ENCODE measurements at regions not wholly inside any gene's neighbourhood (a gene's known extent, or its start where the extent isn't known, plus 50 kb on each side); places are given as distances from the start of the nearest gene placed in this dataset.

DNA sequence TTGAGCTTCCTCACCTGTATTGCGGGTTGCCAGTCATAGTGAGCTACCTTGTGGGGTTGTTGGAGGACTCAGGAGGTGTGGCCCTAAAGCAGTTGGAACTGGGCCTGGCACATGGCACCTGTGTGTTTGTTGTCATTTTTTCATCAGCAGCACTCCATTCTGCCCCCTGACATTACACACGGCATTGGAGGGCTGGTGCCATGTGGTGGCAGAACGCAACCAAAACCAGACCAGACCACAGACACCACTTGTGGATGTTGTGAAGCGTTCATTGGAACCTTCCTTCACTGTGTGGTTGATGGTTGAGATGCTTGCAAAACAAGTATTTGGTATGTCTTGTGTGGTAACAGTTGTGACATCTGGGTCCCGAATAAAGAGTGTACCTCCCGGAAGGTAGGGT lies 113.2 kb upstream of the ERCC6L2 start:
- no peak for DNase-seq (ENCODE audit: extremely low read depth, low read depth)

DNA sequence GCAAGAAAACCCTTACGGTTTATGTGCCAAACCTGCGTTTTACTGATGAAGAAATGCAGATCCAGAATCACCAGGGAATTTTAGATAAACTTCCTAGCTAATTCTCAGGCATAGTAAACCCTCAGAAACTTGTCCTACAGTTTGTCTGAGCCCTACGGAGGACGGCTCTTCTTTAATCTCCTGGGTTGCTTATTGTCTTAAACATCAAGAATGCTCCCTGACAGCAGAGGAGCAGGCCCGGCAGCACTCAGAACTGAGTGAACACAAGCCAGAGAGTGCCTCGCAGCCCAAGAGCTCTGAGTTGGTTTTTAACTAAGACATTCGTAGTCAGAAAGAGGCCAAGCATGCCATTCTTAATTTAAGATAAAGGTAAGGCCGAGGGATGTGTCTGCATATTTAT lies 114.7 kb upstream of the ERCC6L2 start:
- no peak for DNase-seq (ENCODE audit: extremely low read depth, low read depth)

DNA sequence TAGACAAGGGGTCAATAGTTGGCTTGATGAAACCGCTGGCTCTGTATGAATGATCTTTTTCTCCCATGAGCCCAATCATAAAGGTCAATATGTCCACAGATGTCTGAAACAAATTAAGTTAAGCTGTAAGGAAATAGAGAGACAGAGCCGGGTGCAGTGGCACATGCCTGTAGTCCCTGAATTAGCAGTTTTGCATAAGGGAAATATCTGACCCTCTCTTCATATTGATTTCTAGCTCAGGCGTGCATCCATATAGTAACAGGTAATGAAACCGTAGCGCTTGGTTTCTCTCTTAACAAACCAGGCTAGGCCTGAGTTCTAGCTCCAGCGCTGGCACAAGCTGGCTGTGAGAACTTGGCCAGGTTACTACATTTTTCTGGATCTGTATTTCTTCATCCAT lies 118.1 kb upstream of the ERCC6L2 start:
- DNase-seq (ENCODE audit: extremely low read depth, low read depth), result no peak

DNA sequence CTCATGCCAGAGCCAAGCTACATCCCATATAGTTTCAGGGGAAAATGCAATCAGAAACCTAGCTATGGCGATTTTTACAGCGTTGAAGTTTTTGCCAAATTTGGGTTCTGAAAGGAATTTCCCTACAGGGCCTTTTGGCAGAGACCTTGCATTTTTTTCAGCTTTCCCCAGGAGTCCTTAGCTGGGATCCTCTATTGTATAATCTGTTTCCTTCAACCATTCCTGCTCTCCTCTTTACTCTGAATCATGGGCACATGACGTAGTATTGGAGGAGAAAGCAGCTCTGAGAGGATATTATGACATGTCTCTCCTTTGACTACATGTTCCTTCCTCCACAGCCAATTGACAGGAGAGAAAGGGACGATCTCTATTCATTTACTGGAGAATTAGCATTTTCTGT lies 118.5 kb upstream of the ERCC6L2 start:
- no peak for DNase-seq (ENCODE audit: extremely low read depth, low read depth)

DNA sequence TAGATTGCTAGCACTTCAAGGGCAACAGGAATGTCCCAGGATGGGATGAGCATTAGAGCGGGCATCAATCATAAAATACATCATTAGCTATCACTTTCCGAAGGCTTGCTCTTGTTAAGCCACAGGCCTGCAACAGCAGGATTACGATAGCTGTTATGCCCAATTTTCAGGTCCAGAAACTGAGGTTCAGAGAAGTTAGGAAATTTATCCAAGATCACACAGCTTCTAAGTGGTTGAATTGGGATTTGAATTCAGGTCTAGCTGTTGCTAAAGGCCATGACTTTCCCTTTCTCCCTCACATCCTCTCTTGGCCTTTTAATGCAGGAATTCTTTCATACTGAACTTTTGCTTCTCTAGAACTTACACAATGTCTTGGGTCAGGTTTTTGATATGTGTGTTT lies 119.4 kb upstream of the ERCC6L2 start:
- DNase-seq (ENCODE audit: extremely low read depth, low read depth), result no peak

DNA sequence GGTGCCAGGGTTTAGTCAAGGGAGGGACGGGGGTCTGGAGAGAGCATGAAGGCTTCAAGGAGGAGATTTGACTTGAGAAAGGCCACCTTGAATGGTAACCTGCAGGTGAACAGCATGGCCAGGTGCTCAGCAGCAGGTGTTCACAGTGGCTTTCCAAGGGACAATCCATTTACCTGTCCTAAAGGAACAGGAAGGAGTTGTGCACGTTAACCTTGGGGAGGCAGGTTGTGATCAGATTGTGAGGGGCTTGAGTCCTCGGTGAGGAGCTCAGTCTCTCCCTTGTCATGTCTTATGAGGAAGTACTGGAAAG lies 120.1 kb upstream of the ERCC6L2 start:
- no peak for DNase-seq (ENCODE audit: extremely low read depth, low read depth)

DNA sequence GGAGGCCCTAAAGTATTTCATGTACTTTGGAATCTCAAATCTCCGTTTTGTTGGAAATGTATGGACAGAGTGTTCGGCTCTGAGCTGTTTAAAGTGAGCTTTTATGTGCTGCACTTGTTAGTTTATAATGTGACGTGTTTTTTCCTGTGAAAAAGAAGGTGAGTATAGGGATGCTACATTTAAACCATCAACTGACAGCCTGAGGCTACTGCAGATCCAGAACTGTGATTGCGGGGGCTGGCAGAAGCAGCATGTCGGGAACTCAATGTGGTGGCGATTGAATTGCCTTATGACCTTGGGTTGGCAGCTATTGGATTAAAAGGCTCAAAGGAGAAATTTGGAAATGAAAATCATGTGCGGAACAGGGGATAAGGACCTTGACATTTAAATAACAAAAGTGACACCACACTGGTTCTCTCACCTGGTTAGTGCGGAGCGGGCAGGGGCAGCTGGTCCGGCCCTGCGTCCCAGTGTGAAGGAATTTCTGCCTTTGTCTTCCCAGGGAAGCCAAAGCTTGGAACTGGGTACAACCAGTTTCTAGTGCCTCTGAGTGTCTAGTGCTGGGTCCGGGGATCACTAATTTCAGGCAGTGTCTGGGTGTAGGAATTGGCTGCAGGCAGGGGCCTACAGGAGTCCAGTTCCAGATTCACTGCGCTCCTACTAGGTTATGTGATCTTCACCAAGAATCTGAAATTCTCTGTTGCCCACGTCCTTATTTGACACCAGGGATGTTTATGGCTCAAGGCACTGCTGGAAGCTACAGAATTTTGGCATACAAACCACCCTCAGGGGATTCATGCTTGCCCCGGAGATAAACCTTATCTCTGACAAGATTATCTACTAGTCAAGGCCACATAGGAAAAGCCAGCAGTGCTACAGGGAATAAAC lies 120.7 kb upstream of the ERCC6L2 start:
- no peak for DNase-seq (ENCODE audit: extremely low read depth, low read depth)

DNA sequence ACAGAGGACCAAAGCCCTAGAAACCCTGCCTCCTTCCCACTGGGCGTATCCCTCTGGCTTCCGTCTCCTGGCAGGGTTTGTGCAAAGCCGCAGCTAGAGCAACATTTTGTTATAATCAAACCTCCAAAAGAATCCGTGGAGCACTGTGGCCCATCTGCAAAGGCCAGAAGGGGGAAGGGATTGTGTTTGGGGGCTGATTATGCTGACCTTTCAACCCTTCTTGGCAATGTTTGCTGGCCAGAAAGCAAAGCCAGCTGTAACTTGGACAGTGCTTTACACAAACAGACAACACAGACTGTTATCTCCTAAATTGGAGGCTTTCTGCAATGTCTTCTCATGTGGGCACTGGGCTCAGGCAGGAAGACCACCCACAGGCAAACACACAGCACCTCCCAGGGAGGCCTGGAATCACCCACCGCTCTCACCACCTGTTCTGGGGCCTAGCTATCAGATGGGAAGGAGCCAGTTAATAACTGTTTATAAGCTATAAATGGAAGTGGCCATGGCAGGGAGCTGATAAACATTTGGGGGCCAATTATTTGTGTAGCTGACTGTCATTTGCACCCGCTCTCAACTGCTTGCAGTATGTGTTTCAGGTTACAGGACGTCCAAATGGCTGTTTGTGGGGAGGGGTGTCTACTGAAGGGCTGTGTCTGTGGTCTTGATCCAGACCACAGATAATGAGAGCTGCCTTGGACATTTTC lies 121.6 kb upstream of the ERCC6L2 start:
- no peak for DNase-seq (ENCODE audit: extremely low read depth, low read depth)

DNA sequence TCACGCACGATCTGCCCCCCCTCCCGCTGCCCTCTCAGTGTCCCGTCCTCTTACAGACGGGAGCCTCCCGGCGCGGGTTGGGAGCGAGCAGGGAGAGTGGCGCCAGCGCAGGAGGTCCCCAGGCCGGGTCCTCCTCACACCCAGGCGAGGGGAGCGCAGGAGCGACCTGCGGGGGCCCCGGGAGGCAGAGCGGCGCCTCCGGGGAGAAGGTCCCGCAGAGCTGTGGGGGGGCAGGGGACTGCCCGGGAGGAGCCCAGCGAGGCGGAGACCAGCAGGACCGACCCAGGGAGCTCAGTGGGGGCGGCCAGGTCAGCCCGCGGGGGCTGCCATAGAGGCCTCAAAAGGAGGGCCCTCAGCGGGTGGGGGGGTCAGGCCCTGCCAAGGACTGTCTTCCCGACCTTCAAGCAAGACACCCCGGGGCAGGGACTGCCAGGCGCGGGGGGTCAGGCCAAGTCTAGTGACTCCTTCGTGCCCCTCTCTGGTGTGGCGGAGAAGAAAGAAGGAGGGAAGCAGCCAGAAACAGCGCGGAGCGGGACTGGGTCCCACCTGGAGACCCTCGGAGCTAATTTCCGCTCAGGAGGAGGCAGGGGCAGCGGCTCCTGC lies 123.3 kb upstream of the ERCC6L2 start:
- DNase-seq (ENCODE audit: extremely low read depth, low read depth), result no peak

DNA sequence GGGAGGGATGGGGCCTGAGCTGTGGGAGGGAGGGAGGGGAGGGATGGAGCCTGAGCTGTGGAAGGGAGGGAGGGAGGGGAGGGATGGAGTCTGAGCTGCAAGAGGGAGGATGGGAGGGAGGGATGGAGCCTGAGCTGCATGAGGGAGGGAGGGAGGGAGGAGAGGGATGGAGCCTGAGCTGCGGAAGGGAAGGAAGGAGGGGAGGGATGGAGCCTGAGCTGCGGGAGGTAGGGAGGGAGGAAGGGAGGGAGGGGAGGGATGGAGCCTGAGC lies 124.0 kb upstream of the ERCC6L2 start:
- no peak for DNase-seq (ENCODE audit: extremely low read depth, low read depth)

DNA sequence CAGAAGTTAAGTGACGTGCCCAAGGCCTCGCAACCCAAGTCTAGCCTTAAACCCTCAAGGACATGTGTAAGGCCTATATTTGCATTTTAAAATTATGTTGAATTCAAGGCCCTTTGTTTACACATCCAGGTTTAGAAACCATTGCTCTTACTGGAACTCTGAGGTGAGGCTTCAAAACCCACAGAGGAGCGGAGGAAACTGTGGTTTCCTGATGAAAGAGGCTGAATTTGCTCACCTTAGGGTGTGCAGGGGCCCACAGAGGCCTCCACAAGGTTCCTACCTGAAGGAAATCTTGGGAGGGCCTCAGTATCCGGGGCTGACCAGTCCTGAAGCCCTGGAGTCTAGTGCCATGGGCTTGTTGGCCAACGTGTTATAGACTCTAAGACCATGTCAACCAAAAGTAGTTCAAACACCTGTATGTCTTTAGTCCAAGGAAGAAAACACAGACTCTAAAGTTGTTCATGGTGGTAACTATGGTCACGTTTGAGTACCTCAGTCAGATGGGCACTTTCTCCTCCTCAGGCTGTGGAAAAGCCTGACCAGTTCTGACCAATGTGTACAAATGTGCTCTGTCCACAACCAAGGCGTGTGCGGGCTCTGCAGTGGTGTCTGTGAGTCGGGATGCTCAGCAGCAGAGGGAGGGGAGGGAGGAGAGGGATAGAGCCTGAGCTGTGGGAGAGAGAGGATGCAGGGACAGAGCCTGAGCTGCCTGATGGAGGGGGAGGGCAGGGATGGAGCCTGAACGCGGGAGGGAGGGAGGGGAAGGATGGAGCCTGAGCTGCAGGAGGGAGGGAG lies 124.6 kb upstream of the ERCC6L2 start:
- DNase-seq (ENCODE audit: extremely low read depth, low read depth), result no peak

DNA sequence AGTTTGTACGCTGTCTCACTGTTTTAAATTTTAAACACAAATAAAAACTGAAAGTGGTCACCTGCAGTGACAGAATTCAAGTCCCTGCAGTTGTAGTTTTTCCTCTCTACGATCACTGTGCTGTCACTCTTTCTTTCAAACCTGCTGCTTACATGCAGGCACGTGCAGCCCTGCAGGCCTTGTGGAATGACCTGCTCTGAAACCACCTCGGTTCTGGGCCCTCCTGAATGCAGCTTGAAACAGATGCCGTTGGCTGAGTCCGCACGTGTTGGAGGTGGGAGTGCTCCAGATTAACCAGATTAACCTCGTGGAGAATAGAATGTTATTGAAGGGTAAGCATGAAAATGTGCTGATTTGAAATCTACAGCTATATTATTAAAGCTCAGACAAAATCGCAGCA lies 126.0 kb upstream of the ERCC6L2 start:
- no peak for DNase-seq (ENCODE audit: extremely low read depth, low read depth)

DNA sequence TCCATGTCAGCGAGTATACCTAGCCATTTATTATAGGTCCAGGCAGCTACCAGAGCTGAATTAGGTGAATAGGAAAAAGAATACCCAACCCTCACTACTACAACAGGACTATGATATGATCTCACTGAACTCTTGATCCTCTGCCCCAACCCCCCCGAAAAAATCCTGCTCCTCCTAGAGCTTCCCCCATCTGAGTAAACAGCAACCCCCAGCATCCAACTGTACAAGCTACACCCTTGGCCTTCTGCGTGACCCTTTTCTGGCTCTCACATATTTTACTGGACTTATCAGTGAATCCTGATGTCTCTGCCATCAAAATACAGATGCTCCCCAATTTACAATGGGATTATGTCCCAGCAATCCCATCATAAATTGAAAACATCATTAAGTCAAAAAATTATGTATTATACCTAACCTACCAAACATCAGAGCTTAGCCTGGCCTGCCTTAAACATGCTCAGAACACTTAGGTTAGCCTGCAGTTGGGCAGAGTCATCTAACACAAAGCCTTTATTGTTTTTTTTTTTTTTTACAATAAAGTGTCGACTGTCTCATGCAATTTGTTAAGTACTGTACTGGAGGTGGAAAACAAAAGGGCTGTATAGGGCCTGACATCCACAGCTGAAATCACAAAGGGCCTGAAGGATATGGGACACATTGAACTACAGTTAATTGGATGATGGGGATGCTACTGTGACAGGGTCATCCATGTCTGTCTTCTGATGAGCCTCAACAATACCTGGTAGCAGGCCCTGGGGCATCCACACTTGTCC lies 128.9 kb upstream of the ERCC6L2 start:
- DNase-seq (ENCODE audit: extremely low read depth, low read depth), result no peak

DNA sequence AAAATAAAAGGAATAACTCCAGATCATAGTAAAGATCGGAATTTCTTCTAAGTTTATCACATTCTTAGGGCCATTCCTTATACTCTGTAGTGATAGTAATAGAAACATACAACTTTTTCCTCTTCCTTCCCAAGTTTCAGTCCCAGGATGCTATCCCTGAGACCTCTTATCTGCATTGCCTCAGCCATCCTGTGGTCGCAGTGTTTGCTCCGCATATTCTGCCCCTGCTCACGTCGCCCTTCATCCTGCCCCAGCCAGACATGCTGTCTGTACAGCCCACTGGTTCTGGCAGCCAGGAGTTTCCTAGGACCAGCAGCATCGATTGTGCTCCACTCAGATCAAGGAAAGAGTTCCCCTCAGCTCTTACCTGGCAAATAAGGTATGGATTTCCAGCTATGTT lies 132.7 kb upstream of the ERCC6L2 start:
- no peak for DNase-seq (ENCODE audit: extremely low read depth, low read depth)

DNA sequence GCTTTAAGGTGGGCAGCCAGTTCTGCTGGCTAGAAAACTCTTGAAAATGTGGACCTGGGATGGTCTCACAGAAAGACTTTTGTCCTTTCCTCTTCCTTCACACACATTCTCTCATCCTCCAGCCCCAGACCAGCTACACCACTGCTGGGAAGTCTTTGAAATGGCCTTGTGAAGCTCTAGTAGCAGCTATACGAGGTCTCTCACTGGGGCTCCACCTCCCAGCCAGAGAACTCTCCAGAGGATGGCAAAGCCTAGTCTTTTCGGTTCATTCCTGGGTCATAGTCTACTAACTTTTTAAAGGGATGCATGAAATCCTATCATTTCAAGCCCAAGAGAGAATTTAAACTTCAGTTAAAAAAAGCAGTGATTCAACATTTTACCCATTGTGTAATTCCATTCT lies 133.9 kb upstream of the ERCC6L2 start:
- DNase-seq (ENCODE audit: extremely low read depth, low read depth), result no peak

DNA sequence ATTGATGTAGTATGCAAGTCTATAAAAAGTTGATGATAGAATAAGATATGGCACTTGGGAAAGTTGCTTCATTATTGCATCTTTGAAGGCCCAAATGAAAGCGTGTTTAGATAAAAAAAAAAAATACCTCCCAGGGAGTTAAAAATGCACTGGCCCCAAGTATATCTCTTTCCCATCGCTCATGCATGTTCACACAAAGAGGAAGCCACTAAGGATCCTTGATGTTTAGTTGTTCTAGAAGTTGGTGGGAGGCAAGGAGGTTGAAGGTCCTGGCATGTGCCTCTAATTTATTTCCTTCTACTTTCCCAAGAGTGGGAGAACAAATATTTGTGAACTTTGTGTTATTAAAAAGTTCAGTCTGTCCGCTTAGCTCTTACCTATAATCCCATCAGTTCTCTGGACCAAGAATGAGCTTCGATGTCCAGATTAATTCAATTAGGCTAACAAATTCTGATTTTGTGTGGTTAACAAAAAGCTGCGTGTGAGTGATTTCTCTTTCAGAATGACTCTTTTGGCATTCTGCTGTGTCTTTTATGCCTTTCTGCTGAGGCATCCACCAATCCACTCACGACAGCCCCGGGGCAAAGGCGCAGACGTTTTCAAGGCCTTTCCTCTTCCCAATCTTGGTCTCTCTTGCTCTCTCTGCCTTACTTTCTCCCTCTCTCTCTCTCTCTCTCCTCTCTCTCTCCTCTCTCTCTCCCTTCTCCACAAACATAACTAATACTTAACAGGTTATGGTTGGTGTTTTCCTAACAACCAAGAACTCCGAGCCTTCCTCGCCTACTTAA lies 135.1 kb upstream of the ERCC6L2 start:
- no peak for DNase-seq (ENCODE audit: extremely low read depth, low read depth)

DNA sequence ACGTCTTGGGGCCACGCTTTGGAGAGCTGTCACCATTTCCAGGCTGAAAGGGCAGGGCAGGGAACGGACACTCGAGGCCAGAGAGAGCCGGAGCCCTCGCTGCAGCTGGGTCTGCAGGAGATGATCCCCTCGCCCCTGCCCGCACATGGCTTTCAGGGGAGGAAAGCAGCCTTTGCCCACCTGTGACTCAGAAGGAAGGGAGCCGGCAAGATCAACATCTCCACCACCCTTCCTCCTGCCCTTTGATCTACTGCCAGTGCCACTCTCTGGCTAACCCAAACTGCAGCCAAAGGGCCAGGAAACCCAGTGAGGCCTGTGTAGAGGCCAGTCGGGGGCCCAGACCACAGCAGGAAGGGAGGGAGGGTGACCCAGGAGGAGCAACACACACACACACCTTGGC lies 137.1 kb upstream of the ERCC6L2 start:
- no peak for DNase-seq (ENCODE audit: extremely low read depth, low read depth)

DNA sequence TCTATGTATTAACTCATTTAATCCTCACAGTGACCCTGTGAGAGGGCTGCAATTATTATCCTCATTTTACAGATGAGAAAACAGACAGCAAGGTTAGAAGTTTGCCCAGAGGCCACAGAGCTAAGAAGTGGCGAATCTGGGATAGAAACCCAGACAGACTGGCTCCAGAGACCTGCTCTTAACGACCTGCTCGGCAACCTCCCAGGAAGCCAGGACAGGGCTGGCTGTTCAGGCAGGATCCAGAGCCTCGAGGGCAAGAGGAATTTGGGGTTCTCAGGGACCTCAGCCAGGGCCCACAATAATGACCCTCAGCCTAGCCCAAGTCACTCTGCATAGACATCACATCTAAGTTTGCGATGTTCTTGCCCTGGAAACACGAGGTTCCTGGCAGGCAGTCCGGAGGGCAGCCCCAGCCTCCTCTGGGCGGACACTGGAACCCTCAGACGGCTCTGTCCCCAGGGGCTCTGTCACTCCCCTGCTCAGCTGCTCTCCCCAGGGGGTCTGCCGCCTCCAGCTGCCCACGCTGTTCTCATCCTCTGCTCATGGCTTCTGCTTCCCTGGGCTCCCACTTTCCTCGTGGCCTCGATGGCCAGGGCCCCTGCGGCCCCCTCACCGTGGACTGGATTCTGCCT lies 138.5 kb upstream of the ERCC6L2 start:
- DNase-seq (ENCODE audit: extremely low read depth, low read depth), result no peak

DNA sequence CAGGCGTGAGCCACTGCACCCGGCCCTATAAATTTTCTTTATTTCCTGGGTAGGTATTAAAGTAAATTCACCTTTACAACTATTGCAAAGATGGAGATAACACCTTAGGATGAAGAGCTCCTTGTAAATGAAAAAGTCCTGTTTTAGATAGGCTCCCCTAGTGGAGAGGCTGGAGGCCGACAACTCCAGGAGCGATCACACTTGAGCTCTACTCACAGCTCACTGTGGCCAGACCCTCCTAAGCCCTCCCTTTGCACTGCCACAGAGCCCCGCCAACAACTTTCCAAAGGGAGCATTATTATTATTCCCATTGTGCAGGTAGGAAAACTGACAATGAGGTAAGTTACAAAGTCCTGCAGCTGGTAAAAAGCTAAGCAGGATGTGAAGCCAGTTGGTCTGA lies 139.1 kb upstream of the ERCC6L2 start:
- DNase-seq (ENCODE audit: extremely low read depth, low read depth), result no peak

DNA sequence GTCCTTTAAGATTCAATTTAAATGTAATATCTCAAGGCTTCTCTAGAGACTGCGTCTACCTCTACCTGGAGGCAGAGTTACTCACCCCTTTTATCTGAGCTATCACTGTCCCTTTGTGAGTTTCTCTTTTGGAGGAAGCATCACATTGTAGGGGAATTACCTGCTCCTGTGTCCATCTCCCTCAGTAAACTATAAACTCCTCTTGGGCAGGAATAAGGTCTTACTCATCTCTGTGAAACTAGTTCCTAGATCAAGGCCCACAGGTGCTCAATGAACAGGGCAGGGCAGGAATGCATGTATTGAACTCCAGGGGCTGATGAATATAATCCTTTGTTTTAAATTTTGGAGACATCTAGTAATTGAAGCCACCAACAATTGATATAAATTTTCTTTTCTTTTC lies 139.8 kb upstream of the ERCC6L2 start:
- no peak for DNase-seq (ENCODE audit: extremely low read depth, low read depth)

All from NCI-H460 (cell line).